Smooth muscle cell (in vitro differentiated cells): ENCODE measurements at regions not wholly inside any gene's neighbourhood (a gene's known extent, or its start where the extent isn't known, plus 50 kb on each side); places are given as distances from the start of the nearest gene placed in this dataset.

Experiments
- DNase-seq: peaks from one replicate; lab custom pipeline; 2025; ENCODE audit not compliant: unreplicated experiment; lab: John Stamatoyannopoulos, UW
- H2AFZ ChIP-seq: fragments of 200-600 bp; sonication (generic); 2 replicates; pipeline ENCODE4 v1.6.0; 2016; ENCODE audit warnings: antibody characterized with exemption, low read depth, mild to moderate bottlenecking
- H3F3A ChIP-seq: fragments of 200-600 bp; sonication (generic); 2 replicates; pipeline ENCODE4 v1.6.0; 2017; ENCODE audit warnings: antibody characterized with exemption, low read depth
- H3K27ac ChIP-seq: fragments of 200-600 bp; sonication (generic); 2 replicates; pipeline ENCODE4 v1.5.1; 2016; ENCODE audit warnings: low read depth, mild to moderate bottlenecking
- H3K27me3 ChIP-seq: fragments of 200-600 bp; sonication (generic); 2 replicates; pipeline ENCODE4 v1.6.1; 2016; ENCODE audit warnings: low read depth, mild to moderate bottlenecking
- H3K36me3 ChIP-seq: fragments of 200-600 bp; sonication (generic); 2 replicates; pipeline ENCODE4 v1.5.1; 2016; ENCODE audit warnings: low read depth
- H3K4me1 ChIP-seq: fragments of 200-600 bp; sonication (generic); 2 replicates; pipeline ENCODE4 v1.5.1; 2016; ENCODE audit warnings: low read depth
- H3K4me2 ChIP-seq: fragments of 200-600 bp; sonication (generic); 2 replicates; pipeline ENCODE4 v1.6.0; 2016; ENCODE audit warnings: mild to moderate bottlenecking
- H3K4me3 ChIP-seq: fragments of 200-600 bp; sonication (generic); 2 replicates; pipeline ENCODE4 v1.5.1; 2016; ENCODE audit warnings: mild to moderate bottlenecking
- H3K79me2 ChIP-seq: fragments of 200-600 bp; sonication (generic); 2 replicates; pipeline ENCODE4 v1.6.0; 2016; ENCODE audit warnings: low read depth, mild to moderate bottlenecking
- H3K9ac ChIP-seq: fragments of 200-600 bp; sonication (generic); 2 replicates; pipeline ENCODE4 v1.6.0; 2016; ENCODE audit warnings: low read depth
- H3K9me3 ChIP-seq: fragments of 200-600 bp; sonication (generic); replicated peaks from 2 replicates; pipeline ENCODE4 v1.5.1; 2016; ENCODE audit warnings: low read depth
- H4K20me1 ChIP-seq: fragments of 200-600 bp; sonication (generic); 2 replicates; pipeline ENCODE4 v1.6.0; 2016; ENCODE audit warnings: low read depth
- WGBS: methylation state at CpG from one replicate; pipeline ENCODE4 v1.1.7; 2016; ENCODE audit warnings: low lambda C conversion rate; 5-methylcytosine and 5-hydroxymethylcytosine counted together
- TF ChIP-seq, protein P1 (sequence below): fragments of 200-600 bp; sonication (generic); IDR thresholded peaks from 2 replicates; pipeline ENCODE4 v1.5.1; 2017; ENCODE audit warnings: borderline replicate concordance, mild to moderate bottlenecking, antibody characterized with exemption; ENCODE audit not compliant: insufficient read depth, poor library complexity, severe bottlenecking

DNA sequence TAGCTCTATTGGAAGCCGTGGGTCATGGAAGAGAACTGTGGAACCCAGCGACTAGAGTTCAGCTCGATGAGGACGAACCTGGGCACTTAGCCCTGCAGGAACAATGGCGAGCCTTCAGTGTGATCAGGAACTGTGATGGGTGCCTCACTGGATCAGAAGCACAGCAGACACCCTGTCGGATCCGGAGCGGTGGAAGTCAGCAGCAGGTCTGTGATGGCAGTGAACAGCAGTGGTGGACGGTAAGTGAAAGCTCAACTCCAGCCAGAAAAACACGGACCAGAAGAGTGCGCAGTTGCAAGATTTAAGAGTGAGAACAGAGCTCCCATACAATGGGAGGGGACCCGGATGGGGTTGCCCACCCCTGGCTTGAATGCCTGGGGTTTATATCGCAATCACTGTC is 282.2 kb downstream of the NSUN3 start:
- WGBS, result 93% methylated on average over 13 of the region's 13 CpGs
- no peaks in the 10 kb centered on the region for H3K9me3 ChIP-seq

DNA sequence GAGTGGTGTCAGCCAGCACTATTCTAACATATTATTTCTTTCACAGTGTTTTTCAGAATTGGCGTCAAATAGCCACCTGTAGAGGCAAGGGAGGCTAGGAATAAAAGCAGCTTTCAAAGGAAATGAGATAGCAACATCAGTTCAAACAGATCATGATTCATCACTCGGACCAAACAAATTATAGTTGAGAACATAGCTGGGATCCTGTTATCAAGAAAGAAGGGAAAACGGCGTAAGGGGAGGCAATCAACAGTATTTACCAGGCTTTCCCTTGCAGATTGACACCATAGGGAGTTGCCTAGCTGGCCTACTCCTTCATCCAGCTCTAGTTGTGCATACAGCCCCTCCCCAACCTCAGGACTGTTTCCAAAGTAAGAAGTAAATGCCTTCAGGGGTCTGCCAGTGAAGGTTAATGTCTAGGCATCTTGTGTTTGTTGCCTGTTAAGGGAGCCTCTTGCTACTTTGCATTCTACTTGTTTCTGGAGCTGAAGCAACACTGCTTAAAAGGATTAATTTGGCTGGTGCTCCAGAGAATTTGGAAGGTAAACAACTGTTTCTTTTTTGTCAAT is 286.5 kb downstream of the NSUN3 start:
- Histone ChIP-seq H3K79me2 (no peaks in the 10 kb centered on the region), H3F3A (no peaks in the 10 kb centered on the region), H4K20me1 (no peaks in the 10 kb centered on the region), H3K9ac (no peak overlapping the region), H3K36me3 (no peaks in the 10 kb centered on the region), H2AFZ (no peak overlapping the region), H3K9me3 (no peaks in the 10 kb centered on the region), H3K27me3 (no peaks in the 10 kb centered on the region), H3K4me2 (no peak overlapping the region), H3K4me3 (no peak overlapping the region), H3K4me1 (peaks cover 8% of the 10 kb centered on the region), H3K27ac (no peak overlapping the region)
- TF ChIP-seq, protein P1, sequence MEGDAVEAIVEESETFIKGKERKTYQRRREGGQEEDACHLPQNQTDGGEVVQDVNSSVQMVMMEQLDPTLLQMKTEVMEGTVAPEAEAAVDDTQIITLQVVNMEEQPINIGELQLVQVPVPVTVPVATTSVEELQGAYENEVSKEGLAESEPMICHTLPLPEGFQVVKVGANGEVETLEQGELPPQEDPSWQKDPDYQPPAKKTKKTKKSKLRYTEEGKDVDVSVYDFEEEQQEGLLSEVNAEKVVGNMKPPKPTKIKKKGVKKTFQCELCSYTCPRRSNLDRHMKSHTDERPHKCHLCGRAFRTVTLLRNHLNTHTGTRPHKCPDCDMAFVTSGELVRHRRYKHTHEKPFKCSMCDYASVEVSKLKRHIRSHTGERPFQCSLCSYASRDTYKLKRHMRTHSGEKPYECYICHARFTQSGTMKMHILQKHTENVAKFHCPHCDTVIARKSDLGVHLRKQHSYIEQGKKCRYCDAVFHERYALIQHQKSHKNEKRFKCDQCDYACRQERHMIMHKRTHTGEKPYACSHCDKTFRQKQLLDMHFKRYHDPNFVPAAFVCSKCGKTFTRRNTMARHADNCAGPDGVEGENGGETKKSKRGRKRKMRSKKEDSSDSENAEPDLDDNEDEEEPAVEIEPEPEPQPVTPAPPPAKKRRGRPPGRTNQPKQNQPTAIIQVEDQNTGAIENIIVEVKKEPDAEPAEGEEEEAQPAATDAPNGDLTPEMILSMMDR, result no peak
- WGBS, result 62% methylated on average over 4 of the region's 4 CpGs
- no peak for DNase-seq

More for the DNA sequence above, 282.2 kb downstream of the NSUN3 start:
- TF ChIP-seq, protein P1, result no peak
- no peak overlapping the region for H2AFZ ChIP-seq
- no peak for DNase-seq
- H3K4me1 ChIP-seq, result peaks cover 8% of the 10 kb centered on the region
- H3K9ac ChIP-seq, result no peak overlapping the region
- H3K36me3 ChIP-seq, result no peaks in the 10 kb centered on the region
- H3K79me2 ChIP-seq, result no peaks in the 10 kb centered on the region
- H4K20me1 ChIP-seq, result no peaks in the 10 kb centered on the region
- no peaks in the 10 kb centered on the region for H3K27me3 ChIP-seq
- H3K27ac ChIP-seq, result no peak overlapping the region
- H3K4me3 ChIP-seq, result no peak overlapping the region
- no peak overlapping the region for H3K4me2 ChIP-seq
- no peaks in the 10 kb centered on the region for H3F3A ChIP-seq

DNA sequence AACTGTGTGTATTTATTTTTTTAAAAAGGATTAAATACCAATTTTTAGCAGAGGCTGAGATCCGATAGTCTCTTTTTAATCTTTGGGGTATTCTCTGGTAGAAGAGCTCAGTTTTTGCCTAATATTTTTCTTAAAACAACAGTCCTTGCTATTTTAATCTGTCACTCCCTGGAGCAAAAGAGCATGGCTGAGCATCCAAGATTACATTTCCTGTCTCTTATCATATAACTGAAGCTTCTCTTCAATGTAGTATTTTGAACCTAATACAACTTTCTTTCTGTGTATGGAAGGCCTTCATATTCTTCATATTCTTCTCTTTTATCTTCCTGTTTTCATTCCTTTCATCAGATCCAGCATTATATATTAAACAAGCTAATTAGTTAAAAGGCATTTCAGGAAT is 293.7 kb downstream of the NSUN3 start:
- no peak overlapping the region for H3K4me2 ChIP-seq
- no peak for DNase-seq
- no peaks in the 10 kb centered on the region for H3K79me2 ChIP-seq
- no peaks in the 10 kb centered on the region for H3F3A ChIP-seq
- H3K36me3 ChIP-seq, result no peaks in the 10 kb centered on the region
- no peaks in the 10 kb centered on the region for H3K27me3 ChIP-seq
- no peaks in the 10 kb centered on the region for H3K9me3 ChIP-seq
- H3K4me3 ChIP-seq, result no peak overlapping the region
- TF ChIP-seq, protein P1, result no peak
- no peak overlapping the region for H3K9ac ChIP-seq
- WGBS, result 88% methylated on average over 1 of the region's 1 CpG
- H2AFZ ChIP-seq, result no peak overlapping the region
- H3K27ac ChIP-seq, result no peak overlapping the region
- peaks cover 3% of the 10 kb centered on the region for H3K4me1 ChIP-seq
- no peaks in the 10 kb centered on the region for H4K20me1 ChIP-seq

DNA sequence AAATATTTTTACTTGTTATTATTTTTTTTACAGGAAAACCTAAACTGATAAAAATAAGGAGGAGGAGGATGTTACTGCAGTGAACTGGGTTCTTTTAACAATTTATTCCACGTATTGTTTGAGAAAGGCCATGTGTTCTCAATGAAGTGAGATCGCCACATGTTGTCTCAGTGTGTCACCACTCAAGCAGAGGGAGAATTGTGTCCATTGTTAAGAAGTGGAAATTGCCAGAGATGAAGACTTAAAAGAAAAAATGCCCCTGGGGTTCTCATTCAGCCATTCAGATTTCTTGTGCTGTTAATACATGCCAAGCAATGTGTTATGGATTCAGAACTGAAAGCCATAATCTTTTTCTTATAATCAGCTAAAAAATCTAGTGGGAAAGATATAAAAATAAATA is 297.1 kb downstream of the NSUN3 start:
- Histone ChIP-seq H3K4me1 (peaks cover 3% of the 10 kb centered on the region), H3K36me3 (no peaks in the 10 kb centered on the region), H2AFZ (no peak overlapping the region), H3K27ac (no peak overlapping the region), H3K4me3 (no peak overlapping the region), H3K4me2 (no peak overlapping the region), H4K20me1 (no peaks in the 10 kb centered on the region), H3F3A (no peaks in the 10 kb centered on the region), H3K79me2 (no peaks in the 10 kb centered on the region), H3K9me3 (no peaks in the 10 kb centered on the region), H3K9ac (no peak overlapping the region), H3K27me3 (no peaks in the 10 kb centered on the region)
- WGBS, result 78% methylated on average over 2 of the region's 2 CpGs
- no peak for DNase-seq
- TF ChIP-seq, protein P1, result no peak
